ENCODE measurements at regions not wholly inside any gene's neighbourhood (a gene's known extent, or its start where the extent isn't known, plus 50 kb on each side); places are given as distances from the start of the nearest gene placed in this dataset.
"Not testable (repeated sequence)": the region's sequence is repeated elsewhere in the genome, so short reads cannot be mapped to it uniquely, and the experiment has no call there.

GRCh38 chr18:34514957-34515356 lies 195.1 kb upstream of the DTNA start:
- H2AFZ ChIP-seq (ENCODE audit: control insufficient read depth, low read depth, low read length), result no peak overlapping the region
- no TSS peak for BruUV-seq (replicated peaks)
- DNase-seq (ENCODE audit: low read depth, low spot score), result no peak
- H3K4me3 ChIP-seq, result no peak overlapping the region
- no peak for ATAC-seq
- SMC1A ChIA-PET (ENCODE audit: uncharacterized antibody, unreplicated experiment), result interaction anchor here (0.7 to 0.8 kb wide), 2 partner anchors 16 to 22 kb away, joined by 3 read pairs; no protein-coding TSS in a partner anchor
- no peak for FAIRE-seq
- TF ChIP-seq FOXK2 (IDR thresholded peaks at IDR 0.05) (no peak), ZBTB33 (IDR thresholded peaks at IDR 0.05) (no peak), RBBP5 (conservative IDR thresholded peaks at IDR 0.05) (no peak)
- CTCF ChIA-PET, result no interaction called here
- POLR2A ChIA-PET, result no interaction called here
- H3K9ac ChIP-seq (ENCODE audit: control insufficient read depth, insufficient read depth, low read length), result no peak overlapping the region
- in situ Hi-C loops (cut with MboI), result no loop called here
- no peaks in the 10 kb centered on the region for H3K27me3 ChIP-seq (replicated peaks in 1 of 2; ENCODE audit: control insufficient read depth in 2 of 2, insufficient read depth in 2 of 2, low read length in 1 of 2)
- no peaks in the 10 kb centered on the region for H3K4me1 ChIP-seq (ENCODE audit: control insufficient read depth, insufficient read depth, low read length)
- no peaks in the 10 kb centered on the region for H3K79me2 ChIP-seq (ENCODE audit: control insufficient read depth, insufficient read depth, low read length)
- H3K27ac ChIP-seq (ENCODE audit: control insufficient read depth, insufficient read depth), result no peak overlapping the region
- H3K9me3 ChIP-seq (replicated peaks; ENCODE audit: control insufficient read depth, insufficient read depth, low read length), result no peaks in the 10 kb centered on the region
- intact Hi-C loops (cut with micrococcal nuclease; ENCODE audit: unreplicated experiment), result no loop called here
- no peaks in the 10 kb centered on the region for H4K20me1 ChIP-seq (ENCODE audit: control insufficient read depth, insufficient read depth)
- 0% methylated on average over 1 of the region's 1 CpG for WGBS (ENCODE audit: insufficient coverage, insufficient replicate concordance, low lambda C conversion rate, missing lambda C conversion rate)
- RAD21 ChIA-PET (ENCODE audit: unreplicated experiment), result interaction anchor here (0.8 to 1.3 kb wide), 2 partner anchors 9 to 191 kb away, joined by 3 read pairs; no protein-coding TSS in a partner anchor
- no peak overlapping the region for H3K4me2 ChIP-seq (ENCODE audit: control insufficient read depth, insufficient read depth)
- no peaks in the 10 kb centered on the region for H3K36me3 ChIP-seq (ENCODE audit: control insufficient read depth in 2 of 2, insufficient read depth in 2 of 2, low read length in 1 of 2)

- H3K4me1 ChIP-seq (ENCODE audit: control insufficient read depth, insufficient read depth, low read length); H3K36me3 ChIP-seq (ENCODE audit: control insufficient read depth in 2 of 2, insufficient read depth in 2 of 2, low read length in 1 of 2); in situ Hi-C loops (cut with MboI); H3K27me3 ChIP-seq (replicated peaks in 1 of 2; ENCODE audit: control insufficient read depth in 2 of 2, insufficient read depth in 2 of 2, low read length in 1 of 2); H3K9ac ChIP-seq (ENCODE audit: control insufficient read depth, insufficient read depth, low read length); intact Hi-C loops (cut with micrococcal nuclease; ENCODE audit: unreplicated experiment); H2AFZ ChIP-seq (ENCODE audit: control insufficient read depth, low read depth, low read length); DNase-seq (ENCODE audit: low read depth, low spot score); ATAC-seq; H3K4me3 ChIP-seq; H3K79me2 ChIP-seq (ENCODE audit: control insufficient read depth, insufficient read depth, low read length); FAIRE-seq; H3K9me3 ChIP-seq (replicated peaks; ENCODE audit: control insufficient read depth, insufficient read depth, low read length); SMC1A ChIA-PET (ENCODE audit: uncharacterized antibody, unreplicated experiment); CTCF ChIA-PET; H3K27ac ChIP-seq (ENCODE audit: control insufficient read depth, insufficient read depth); POLR2A ChIA-PET; BruUV-seq (replicated peaks); H4K20me1 ChIP-seq (ENCODE audit: control insufficient read depth, insufficient read depth); H3K4me2 ChIP-seq (ENCODE audit: control insufficient read depth, insufficient read depth): not testable (repeated sequence)
- 35% methylated on average over 9 of the region's 9 CpGs for WGBS (ENCODE audit: insufficient coverage, insufficient replicate concordance, low lambda C conversion rate, missing lambda C conversion rate)
- RAD21 ChIA-PET (ENCODE audit: unreplicated experiment), result interaction anchor here (1.3 kb wide), 1 partner anchor 192 kb away, joined by 3 read pairs; no protein-coding TSS in a partner anchor
Observed at GRCh38 chr18:34516355-34516754, 193.7 kb upstream of the DTNA start.

- H3K4me2 ChIP-seq (ENCODE audit: control insufficient read depth, insufficient read depth); H3K27ac ChIP-seq (ENCODE audit: control insufficient read depth, insufficient read depth); FAIRE-seq; H3K79me2 ChIP-seq (ENCODE audit: control insufficient read depth, insufficient read depth, low read length); BruUV-seq (replicated peaks); H4K20me1 ChIP-seq (ENCODE audit: control insufficient read depth, insufficient read depth); H3K27me3 ChIP-seq (replicated peaks in 1 of 2; ENCODE audit: control insufficient read depth in 2 of 2, insufficient read depth in 2 of 2, low read length in 1 of 2); H3K4me3 ChIP-seq; DNase-seq (ENCODE audit: low read depth, low spot score); H3K4me1 ChIP-seq (ENCODE audit: control insufficient read depth, insufficient read depth, low read length); intact Hi-C loops (cut with micrococcal nuclease; ENCODE audit: unreplicated experiment); in situ Hi-C loops (cut with MboI); H3K9ac ChIP-seq (ENCODE audit: control insufficient read depth, insufficient read depth, low read length); ATAC-seq; H3K36me3 ChIP-seq (ENCODE audit: control insufficient read depth in 2 of 2, insufficient read depth in 2 of 2, low read length in 1 of 2); H2AFZ ChIP-seq (ENCODE audit: control insufficient read depth, low read depth, low read length); RAD21 ChIA-PET (ENCODE audit: unreplicated experiment); H3K9me3 ChIP-seq (replicated peaks; ENCODE audit: control insufficient read depth, insufficient read depth, low read length); POLR2A ChIA-PET; CTCF ChIA-PET: not testable (repeated sequence)
- WGBS (ENCODE audit: insufficient coverage, insufficient replicate concordance, low lambda C conversion rate, missing lambda C conversion rate), result 0% methylated on average over 2 of the region's 2 CpGs
- SMC1A ChIA-PET (ENCODE audit: uncharacterized antibody, unreplicated experiment), result interaction anchor here (0.9 to 1.3 kb wide), 2 partner anchors 13 to 14 kb away, joined by 3 read pairs; no protein-coding TSS in a partner anchor
Observed at GRCh38 chr18:34516996-34517395, 193.1 kb upstream of the DTNA start.

Data from GM12878 (cell line).